Hepatocyte (in vitro differentiated cells): ENCODE measurements at regions not wholly inside any gene's neighbourhood (a gene's known extent, or its start where the extent isn't known, plus 50 kb on each side); places are given as distances from the start of the nearest gene placed in this dataset.

Experiments
- CTCF ChIP-seq: fragments of 200-600 bp; sonication (generic); IDR thresholded peaks from 2 replicates; pipeline ENCODE4 v1.5.1; 2016; ENCODE audit warnings: antibody characterized with exemption, mild to moderate bottlenecking; ENCODE audit not compliant: poor library complexity
- EZH2phosphoT487 ChIP-seq: fragments of 200-600 bp; sonication (generic); IDR thresholded peaks from one replicate; pipeline ENCODE4 v1.6.1; 2018; ENCODE audit warnings: antibody characterized with exemption, mild to moderate bottlenecking, low read depth, moderate library complexity; ENCODE audit not compliant: unreplicated experiment, severe bottlenecking

- no peak for TF ChIP-seq CTCF
- TF ChIP-seq EZH2phosphoT487 = no peak
Observed at GRCh38 chr1:29682919-29683295, 446.6 kb downstream of the PTPRU start.
